SHP77 treated with DMSO at 0.1 percent for 48 hours (cell line): ENCODE measurements at regions not wholly inside any gene's neighbourhood (a gene's known extent, or its start where the extent isn't known, plus 50 kb on each side); places are given as distances from the start of the nearest gene placed in this dataset.

Experiments used
- DNase-seq: peaks from one replicate; lab custom pipeline; 2025; lab: John Stamatoyannopoulos, UW

- DNase-seq = no peak
These were observed 356.9 kb downstream of the RAB28 start for GRCh38 chr4:13126976-13127910.

DNA sequence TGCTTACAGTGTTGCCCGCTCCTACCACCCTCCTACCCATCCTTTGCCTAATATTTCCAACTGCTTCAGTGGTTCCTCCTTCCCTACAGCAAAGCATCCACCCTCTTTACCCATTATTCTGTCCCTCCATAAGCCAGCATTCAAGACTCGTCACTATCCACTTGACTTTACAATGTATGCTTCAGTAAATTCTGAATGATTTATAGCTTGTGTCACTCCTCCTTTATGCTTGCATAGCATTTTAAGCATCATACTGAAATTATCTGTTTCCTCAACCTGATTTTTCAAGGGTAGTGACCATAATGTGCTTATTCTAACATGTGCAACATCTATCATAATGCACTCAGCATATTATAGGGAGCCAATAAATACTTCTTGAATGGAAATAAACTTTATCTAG is 365.5 kb downstream of the RAB28 start:
- no peak for DNase-seq

GRCh38 chr4:13117185-13117584 is 367.0 kb downstream of the RAB28 start:
- DNase-seq = no peak

- DNase-seq = no peak
These were observed 372.1 kb downstream of the RAB28 start for GRCh38 chr4:13112030-13112429.

- DNase-seq = no peak
These were observed 374.6 kb downstream of the RAB28 start for GRCh38 chr4:13109536-13109935.

- DNase-seq = no peak
These were observed 376.0 kb downstream of the RAB28 start for GRCh38 chr4:13108096-13108495.

GRCh38 chr4:13103382-13104015 is 380.6 kb downstream of the RAB28 start:
- DNase-seq = no peak

GRCh38 chr4:13102092-13102742 is 381.9 kb downstream of the RAB28 start:
- DNase-seq = no peak

GRCh38 chr4:13097971-13098370 is 386.2 kb downstream of the RAB28 start:
- no peak for DNase-seq

DNA sequence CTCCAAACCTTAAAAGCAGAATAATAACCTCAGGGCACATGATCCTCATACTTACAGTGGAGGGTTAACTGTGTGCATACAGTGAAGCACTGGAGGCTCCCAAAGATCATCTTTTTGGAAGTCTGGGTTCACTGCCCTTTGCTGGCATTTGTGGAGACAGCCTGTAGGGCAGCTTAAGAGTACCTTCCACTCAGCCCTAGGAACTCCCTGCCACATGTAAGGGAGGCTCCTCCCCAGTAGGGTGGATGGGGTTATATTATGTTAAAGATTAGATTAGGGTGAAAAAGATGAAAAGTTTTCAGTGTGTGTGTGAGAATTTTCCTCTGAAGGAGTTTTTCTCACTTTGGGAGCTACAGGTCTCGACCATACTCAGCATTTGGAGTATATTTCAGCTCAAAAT is 388.4 kb downstream of the RAB28 start:
- DNase-seq = no peak

DNA sequence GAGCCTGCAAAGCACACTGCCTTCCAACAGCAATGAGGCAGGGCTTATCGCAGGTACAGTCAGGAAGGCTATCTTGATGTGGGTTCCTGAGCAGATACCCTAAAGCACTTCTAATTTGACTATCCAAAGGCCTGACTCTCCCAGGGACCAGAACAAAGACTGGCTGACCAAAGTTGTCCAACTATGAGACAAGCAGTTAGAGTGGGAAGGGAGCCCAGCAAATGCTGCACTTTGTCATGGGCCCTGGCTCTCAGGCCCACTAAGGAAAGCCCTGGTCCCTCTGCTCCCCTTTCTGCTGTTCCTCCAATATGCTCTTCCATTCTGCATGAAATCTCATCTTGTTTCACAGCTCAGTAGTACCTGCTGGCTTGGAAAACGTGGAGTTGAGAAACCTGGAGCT is 391.0 kb downstream of the RAB28 start:
- DNase-seq = no peak

GRCh38 chr4:13092702-13093101 is 391.4 kb downstream of the RAB28 start:
- no peak for DNase-seq

DNA sequence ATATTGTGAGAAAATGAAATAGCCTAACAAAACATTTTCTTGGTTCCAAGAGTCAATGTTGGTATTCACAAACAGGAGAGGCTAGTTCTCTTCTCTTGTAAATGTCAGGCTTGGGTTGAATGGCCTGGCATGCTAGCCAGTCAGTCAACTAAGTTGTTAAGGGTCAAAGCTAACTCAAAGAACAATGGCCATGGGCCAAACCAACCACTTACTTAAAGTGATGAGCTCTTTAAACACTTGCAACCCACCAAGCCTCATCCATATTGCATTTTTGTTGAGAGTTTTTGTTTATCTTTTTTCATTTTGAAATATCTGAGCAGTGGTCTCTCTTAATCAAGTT is 394.5 kb downstream of the RAB28 start:
- DNase-seq = no peak

GRCh38 chr4:13088726-13089658 is 395.1 kb downstream of the RAB28 start:
- DNase-seq = no peak

DNA sequence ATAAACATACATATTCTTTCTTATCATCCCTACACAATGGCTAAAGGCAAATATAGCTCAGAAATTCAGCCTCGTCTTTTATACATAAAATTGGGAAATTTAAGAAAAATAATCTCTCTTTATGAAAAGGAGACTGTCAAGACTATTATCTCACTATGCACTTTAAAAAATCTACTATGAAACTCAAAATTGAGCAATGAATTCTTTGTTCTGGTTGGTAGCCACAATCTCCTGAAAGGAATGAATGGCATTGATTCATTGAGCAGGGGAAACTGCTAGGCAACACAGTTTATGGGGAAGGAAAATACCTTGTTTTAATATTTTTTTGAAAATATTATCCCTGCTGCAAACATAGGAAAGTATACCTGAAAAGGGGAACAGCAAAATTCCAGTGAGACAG is 397.1 kb downstream of the RAB28 start:
- no peak for DNase-seq

- DNase-seq = no peak
These were observed 399.9 kb downstream of the RAB28 start for GRCh38 chr4:13084210-13084609.

GRCh38 chr4:13081830-13082229 is 402.3 kb downstream of the RAB28 start:
- no peak for DNase-seq

GRCh38 chr4:13067077-13067476 is 417.1 kb downstream of the RAB28 start:
- no peak for DNase-seq

DNA sequence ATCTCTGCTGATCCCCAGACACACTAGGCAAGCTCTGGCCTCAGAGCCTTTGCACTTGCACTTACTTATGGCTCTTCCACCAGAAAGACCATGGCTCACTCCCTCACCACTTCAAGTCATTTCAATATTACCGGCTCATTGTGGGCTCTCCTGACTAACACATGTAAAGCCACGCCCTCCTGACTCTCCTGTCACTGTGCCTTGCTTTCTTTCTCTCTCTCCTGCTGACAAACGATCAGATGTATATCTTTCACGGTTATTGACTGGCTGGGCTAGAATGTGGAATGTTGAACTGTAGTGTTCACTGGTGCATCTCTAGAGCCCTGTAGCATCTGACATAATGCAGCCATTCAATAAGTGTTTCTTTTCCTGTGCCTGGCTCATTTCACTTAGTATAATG is 425.1 kb downstream of the RAB28 start:
- DNase-seq = no peak

GRCh38 chr4:13056630-13057189 is 427.4 kb downstream of the RAB28 start:
- no peak for DNase-seq

DNA sequence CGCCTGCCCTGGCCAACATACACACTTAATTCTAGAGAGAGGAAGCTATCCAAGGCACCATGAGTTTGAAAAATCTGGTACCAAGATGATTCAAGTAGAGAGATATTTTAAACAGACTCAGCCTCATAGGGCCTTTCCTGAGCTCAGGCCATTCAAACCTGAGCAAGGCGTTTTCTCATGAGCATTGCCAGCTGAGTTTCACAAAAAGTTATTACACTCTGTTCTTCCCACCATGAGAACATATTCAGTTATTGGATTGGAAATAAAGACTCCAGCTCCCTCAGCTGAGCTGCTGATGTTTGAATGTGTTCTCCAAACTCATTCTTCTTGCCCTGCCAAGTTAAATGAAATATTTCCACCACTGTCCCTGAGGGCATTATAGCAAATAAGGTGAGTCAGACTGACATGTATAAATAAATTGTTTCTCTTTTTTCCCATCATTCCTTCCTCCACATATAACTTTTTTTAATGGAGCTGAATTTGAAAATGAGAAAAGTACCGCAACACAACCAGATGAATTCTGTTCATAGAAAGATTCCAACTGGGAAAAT is 429.6 kb downstream of the RAB28 start:
- DNase-seq = no peak
